GM19099 (cell line): ENCODE measurements at regions not wholly inside any gene's neighbourhood (a gene's known extent, or its start where the extent isn't known, plus 50 kb on each side); places are given as distances from the start of the nearest gene placed in this dataset.

Experiments
- POLR2A ChIP-seq: IDR thresholded peaks from 3 replicates; pipeline ENCODE4 v1.6.1; 2011; ENCODE audit warnings: low read depth; ENCODE audit not compliant: insufficient read length; ENCODE audit errors: extremely low read depth

DNA sequence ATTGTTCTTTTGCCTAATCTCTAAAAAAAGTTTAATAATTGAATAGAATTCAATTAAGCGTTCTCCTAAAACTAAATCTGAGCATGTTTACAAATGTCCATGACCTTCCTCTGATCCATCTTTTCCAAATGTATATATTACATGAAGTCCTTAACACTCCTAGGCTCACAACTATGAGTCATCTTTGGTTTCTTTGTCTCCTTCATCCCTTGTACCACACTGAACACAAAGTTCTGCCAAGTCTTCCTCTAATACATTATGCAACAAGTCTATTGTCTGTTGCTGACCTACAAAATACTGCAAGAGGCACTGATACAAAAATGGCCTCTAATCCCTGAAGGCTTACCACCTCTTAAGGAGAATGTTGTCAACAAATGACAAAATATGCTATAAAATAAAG is 550.2 kb downstream of the PYDC2 start:
- no peak for TF ChIP-seq POLR2A

DNA sequence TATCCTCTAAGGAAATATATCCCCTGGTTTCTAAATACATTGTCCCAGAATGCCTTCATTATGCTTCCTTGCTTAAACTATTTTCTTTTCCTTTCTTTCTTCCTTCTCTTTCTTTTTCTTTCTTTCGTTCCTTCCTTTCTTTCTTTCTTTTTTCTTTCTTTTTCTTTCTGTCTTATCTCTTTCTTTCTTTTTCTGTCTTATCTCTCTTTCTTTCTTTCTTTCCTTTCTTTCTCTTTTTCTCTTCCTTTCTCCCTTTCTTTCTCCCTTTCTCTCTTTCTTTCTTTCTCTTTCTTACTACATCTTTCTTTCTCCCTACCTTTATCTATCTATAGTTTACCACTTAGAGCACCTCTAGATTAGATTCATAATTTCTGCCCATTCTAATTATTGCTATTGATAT is 552.1 kb downstream of the PYDC2 start:
- TF ChIP-seq POLR2A: no peak

DNA sequence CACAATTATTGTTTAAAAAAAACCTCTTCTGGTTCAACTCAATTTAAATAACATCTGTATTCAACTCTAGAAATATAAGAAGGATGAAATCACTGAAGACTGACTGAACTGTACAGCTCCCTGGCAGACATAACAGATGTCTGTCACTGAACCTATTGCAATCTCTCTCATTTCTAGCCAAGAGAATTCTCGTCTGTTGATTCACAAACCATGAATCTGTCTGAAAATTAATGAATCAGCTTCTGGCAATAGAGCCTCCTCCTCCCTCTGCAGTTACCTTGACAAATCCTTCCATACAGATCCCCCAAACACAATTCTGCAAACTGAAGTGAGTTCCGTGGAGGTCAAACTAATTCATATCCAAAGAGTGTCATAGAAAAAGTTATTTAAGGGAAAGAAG is 561.4 kb downstream of the PYDC2 start:
- TF ChIP-seq POLR2A: no peak

DNA sequence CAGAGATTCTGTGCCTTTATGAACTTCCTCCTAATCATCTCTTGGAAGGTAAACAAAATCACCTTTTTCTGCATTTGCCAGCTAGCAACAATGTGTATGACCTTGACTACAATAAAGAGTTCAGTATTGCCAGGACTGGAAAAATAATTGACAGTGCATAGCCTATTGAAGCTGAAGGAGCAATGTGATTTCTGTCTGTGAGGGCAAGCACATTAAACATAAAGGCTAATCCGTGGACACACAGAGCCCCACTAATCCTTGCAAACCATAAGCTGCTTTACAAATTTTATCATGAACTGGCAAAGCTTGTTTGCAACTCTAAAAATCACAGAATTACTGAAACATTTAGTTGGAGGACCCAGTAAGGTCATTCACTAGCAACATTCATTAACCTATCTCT is 563.8 kb downstream of the PYDC2 start:
- no peak for TF ChIP-seq POLR2A

DNA sequence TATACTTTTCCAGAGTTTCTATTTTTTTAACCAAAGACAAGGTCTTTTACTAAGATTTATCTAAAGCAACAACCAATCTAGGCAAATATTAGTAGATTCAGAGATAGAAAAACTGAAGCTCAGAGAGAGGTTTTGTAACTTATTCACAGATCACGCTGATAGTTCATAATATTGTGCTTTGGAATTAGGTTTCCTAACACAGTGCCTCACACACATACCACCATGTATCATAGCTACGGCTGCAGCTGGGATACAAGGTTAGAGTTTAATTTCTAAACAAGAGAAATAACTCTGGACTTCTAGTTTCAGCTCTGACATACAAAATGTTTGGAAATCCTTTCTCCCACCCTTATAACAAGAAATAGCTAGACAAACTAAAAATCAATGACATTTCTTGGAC is 565.7 kb downstream of the PYDC2 start:
- no peak for TF ChIP-seq POLR2A

DNA sequence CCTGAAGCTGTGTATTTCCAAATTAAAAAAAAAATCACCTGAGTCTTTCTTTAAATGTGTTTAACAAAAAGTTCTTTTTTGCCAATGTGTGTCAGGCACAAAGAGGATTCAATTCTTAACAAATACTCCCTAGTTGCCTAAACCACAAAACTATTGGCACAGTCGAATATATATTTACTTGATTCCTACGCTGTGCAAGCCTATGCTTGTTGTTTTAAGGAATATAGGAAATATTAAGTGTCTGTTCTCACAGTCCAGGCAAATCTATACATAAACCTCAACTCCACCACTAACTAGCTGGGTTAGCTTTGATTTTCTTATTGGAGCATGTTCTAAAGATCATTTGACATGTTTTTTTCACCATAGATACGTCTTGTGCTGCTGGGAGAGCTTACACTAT is 571.0 kb downstream of the PYDC2 start:
- TF ChIP-seq POLR2A: no peak

DNA sequence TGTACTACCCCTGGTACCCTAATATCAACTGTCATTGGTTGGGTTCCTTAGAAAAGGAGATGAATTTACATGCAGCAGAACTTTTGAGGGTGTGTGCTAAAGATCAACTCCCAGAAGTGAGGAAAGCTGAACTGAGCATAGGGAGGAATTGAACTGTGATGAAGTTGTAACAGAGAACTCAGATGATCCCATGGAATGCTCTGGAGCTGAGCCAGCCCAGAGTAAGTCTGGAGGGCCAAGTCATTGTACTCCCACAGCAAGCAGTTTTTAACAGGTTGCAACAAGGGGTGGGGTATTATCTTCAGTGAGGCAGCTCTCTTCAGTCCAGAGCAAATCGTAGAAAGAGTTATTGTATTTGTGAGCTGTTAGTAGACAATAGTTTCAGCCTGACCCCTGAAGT is 572.3 kb downstream of the PYDC2 start:
- TF ChIP-seq POLR2A: no peak

DNA sequence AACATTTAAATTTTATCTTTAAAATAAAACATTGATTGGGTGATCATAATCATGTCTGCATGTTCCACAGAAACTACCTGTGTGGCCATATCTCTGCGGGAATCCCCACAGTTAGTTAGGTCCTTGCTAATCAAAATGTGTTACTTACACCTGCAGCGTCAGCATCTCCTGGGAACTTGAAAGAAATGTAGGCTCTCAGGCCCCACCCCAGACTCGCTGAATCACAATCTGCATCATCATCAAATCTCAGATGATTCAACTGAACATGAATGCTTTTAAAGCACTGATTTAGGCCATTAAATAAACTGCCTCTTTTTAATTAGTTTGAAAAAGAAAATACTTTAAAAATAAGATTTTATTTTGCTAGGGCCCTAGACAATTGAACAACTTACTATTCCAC is 577.8 kb downstream of the PYDC2 start:
- TF ChIP-seq POLR2A: no peak

DNA sequence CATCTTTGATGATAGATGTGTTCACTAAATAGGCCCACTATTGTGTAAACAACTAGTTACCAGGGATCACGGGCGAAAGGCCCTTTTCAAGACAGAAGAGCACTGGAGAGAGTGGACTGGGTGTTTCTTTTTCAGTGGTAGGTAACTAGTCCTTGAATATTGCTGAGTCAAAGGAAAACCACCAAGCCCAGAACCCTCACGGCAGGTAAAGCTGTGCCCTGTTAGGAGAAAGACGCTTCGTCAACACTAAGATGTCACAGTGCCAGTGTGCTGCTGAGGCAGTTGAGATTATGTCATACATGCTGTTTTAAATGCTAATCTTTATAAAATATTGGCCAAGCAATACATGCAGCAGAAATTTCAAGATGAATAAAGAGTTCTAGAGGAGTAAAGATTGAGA is 578.6 kb downstream of the PYDC2 start:
- no peak for TF ChIP-seq POLR2A

DNA sequence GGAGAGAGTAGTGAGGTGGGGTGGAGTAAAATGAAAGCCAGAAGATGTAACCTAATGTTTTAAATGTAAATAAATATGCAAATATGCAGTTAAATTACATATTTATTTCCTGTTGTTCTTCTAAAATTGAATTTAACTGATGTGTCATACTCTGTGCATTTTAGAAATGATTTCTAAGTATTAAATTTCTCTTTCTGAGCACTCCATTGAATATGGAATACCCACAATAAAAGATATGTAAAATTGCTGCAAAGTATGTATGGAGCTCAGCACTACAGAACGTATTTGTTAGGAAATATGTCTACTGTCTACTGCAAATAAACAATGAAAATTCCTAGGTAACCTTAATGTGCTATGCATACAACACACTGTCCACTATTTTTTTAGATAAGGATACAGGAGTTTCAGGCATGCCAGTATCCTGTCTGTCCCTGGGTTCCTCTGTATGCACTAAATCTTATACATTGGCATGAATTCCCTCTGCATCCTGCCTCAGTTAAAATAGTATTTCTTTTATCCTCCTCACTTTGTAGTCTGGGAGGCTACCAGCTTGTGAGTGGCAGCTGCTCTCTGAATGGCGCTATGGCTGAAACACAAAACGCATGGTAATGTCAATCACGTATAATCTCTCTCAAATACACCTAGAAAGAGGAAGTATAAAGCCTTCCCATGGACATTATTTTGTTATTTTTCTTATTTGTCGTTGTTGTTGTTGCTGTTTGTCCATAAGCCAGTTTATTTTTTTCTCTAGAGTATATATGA is 579.5 kb downstream of the PYDC2 start:
- no peak for TF ChIP-seq POLR2A

DNA sequence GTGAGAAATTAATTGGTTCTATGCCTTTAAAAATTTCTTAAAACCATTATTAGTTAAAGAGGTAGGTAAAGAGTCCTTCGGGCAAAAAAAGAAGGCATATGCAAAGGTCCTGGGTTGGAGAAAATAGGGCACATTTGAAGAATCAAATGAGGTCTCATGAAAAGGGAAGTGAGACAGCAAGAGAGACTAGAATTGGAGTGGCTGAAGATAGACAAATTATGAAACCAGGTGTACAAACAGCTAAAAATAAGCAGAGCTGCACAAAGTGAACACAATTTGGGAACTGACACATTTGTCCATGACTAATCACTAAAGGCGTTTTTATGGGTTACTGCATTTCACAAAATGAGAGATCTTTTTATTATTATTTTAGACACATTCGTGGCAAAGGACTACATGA is 581.2 kb downstream of the PYDC2 start:
- no peak for TF ChIP-seq POLR2A

DNA sequence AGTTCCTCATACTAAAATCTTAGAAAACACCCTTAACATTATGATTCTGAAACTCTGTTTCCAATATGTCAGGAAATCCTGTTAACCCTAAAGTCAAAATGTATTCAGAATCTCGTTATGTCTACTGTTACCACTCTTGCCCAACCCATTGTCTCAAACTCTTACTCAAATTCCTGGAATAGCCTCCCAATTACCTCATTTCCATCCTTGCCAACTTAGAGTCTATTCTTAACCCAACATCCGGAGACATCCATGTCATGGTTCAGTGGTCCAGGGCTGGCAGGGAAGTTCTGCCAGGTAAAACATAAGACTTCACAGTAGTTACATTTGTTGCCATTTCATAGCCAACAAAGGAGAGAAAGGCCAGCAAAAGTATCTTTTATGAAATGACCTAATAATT is 593.9 kb downstream of the PYDC2 start:
- TF ChIP-seq POLR2A: no peak

DNA sequence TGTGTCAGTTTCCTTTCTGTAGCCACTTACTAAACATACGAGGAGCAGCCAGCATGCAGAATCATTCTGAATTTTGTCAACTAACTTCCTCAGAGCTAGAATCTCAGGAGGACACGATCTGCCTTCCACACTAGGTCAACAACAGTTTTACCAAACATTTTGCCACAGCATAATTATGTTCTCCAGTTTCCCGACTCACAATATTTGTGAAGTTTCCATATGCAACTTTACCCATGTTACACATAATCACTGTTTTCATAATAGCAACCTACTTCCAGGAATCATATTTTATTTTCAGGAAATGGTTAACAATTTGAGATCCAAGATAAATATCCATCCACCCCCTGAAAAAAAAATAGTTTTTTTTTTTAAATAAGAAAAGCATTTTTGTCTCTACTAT is 595.0 kb downstream of the PYDC2 start:
- no peak for TF ChIP-seq POLR2A

DNA sequence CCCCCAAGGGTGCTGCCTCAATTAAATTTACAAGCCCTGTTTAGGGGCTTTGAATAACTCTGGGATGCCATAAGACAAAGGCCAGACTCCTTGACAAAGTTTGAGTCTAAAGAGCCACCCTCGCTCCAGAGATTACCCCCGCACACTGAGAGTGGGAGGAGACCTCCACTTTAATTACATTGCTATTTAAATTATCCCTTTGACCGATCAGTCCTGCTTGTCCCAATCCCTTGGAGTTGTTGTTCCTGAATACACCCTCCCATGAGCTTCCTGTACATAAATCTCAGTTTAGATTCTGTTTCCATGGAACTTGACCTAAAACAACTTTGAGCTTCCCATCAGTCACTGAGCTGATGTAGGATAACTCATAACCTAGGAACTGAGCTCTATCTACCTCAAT is 596.3 kb downstream of the PYDC2 start:
- no peak for TF ChIP-seq POLR2A

DNA sequence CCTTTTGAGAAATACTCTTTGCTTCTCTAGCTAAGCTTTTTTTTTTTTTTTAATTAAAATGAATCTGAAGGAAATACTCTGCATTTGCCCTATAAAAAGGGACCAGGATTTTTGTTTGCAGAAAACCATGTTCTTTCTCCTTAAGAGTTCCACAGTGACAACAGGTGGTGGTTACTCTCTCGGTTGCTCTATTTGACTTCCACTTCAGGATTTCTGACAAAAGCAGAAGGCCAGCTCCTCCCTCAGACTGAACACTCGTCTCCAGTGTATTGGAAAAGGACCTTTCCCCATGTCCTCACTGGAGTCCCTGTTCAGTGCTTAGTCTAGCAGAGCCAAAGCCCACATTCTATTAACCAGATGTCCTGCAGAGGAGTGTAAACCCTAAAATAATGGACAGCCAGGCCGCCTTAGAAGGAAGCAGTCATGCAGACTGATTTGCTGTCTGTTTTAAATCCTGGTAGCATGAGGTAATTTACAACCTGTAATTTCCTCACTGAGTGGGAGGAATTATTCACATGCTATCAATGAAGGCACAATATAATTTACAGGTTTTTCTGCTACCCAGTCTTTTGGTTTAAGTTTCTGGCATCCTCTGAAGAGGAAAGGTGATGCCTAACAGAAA is 599.3 kb downstream of the PYDC2 start:
- TF ChIP-seq POLR2A: no peak

DNA sequence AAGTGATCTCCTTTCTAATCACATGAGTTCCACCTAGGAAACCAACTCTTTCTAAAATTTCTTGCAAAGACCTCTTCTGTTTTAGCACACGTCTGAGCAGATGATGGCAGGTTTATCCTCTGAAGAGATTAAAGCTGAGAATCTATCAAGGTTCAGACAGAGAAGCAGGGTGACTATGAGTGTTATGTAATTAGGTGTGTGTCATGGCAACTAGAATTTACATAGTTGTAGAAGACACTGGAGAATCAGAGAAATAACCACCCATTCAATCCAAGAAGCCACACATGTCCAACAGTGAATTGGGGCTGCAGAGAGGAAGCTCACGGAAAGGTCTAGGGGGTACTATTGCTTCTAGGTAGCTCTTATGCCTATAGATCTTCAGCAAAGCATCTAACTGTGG is 600.5 kb downstream of the PYDC2 start:
- TF ChIP-seq POLR2A: no peak

DNA sequence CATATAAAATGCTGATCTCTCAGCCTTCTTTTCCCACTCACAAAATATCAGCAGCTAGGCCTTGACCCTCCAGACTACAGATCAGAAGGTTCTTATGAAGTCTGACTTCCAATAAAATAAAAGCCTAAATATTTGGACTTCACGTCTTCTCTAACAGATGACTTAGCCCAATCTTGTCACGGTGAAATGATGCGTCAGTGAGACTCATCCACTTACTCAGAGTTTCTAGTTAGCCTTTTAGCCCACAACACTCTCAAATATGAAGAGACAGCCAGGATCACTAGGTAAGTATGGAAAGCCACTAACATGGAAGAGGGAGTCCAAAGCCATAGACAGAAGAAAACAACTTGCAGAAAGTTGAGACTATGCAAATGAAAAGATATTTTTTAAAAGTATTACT is 601.2 kb downstream of the PYDC2 start:
- TF ChIP-seq POLR2A: no peak

DNA sequence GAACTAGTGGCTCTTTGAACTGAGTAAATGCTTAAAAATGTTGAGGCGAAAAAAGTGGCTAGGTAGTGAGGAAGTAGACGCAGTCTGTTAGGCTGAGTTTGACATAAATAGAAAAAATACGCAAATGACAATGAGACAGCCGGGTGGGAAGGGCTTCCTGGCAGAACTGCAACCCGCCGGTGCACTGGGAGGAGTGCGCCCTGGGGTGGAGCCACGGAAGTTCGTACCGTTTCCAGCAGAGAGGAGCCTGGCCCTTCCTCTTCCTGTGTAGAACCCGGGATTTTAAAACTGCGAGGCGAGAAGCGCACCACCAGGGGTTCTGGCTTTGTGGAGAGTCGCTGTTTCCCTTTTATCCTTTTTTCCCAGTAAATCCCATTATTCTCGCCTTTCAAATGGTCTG is 602.6 kb downstream of the PYDC2 start:
- TF ChIP-seq POLR2A: peak; percentile 26

DNA sequence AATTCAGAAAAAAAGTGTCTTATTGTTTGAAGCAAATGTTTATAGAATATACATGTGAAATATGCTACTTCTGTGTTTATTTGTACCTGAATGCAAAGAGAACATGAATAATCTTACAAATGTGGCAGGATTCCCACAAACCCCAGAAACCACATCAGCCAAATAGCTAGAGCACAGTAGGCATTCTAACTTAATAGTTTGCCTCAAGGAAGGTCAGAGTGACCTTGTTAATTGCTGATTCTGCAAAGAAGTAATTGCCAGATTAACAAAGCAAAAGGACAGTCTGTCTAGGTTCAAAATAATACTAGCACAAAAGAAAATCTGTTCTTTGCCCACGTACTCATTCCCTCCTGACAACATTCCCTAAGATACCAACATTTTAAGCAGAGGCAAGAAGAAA is 604.0 kb downstream of the PYDC2 start:
- no peak for TF ChIP-seq POLR2A
